SU-DHL-6 (cell line): ENCODE measurements at regions not wholly inside any gene's neighbourhood (a gene's known extent, or its start where the extent isn't known, plus 50 kb on each side); places are given as distances from the start of the nearest gene placed in this dataset.

Experiments
- H2AFZ ChIP-seq: fragments of 200-600 bp; sonication (generic); 2 replicates; pipeline ENCODE4 v1.6.1; 2014; ENCODE audit warnings: low read depth, mild to moderate bottlenecking, moderate library complexity, mixed read lengths, antibody characterized with exemption, low read length; ENCODE audit not compliant: severe bottlenecking
- H3F3A ChIP-seq: fragments of 200-600 bp; shearing (Covaris generic); 2 replicates; pipeline ENCODE4 v1.6.0; 2016; ENCODE audit warnings: antibody characterized with exemption, mild to moderate bottlenecking; ENCODE audit not compliant: insufficient read depth
- H3K27ac ChIP-seq: fragments of 200-600 bp; sonication (generic); 2 replicates; pipeline ENCODE4 v1.5.1; 2016; ENCODE audit warnings: low read depth, mild to moderate bottlenecking, low read length, moderate library complexity, mixed read lengths
- H3K27me3 ChIP-seq: fragments of 200-600 bp; sonication (generic), shearing (Covaris generic); 2 replicates; pipeline ENCODE4 v1.6.0; 2014; ENCODE audit warnings: mild to moderate bottlenecking, low read length
- H3K36me3 ChIP-seq: fragments of 200-600 bp; sonication (generic); 2 replicates; pipeline ENCODE4 v1.6.1; 2014; ENCODE audit warnings: mild to moderate bottlenecking, low read length, mixed read lengths
- H3K4me2 ChIP-seq: fragments of 300-600, 200-600 bp; shearing (Covaris generic), sonication (generic); 2 replicates; pipeline ENCODE4 v1.6.0; 2014; ENCODE audit warnings: low read length, low read depth, mild to moderate bottlenecking; ENCODE audit not compliant: poor library complexity, severe bottlenecking
- H3K4me3 ChIP-seq: fragments of 200-600 bp; sonication (generic); 2 replicates; pipeline ENCODE4 v1.5.1; 2014; ENCODE audit warnings: antibody characterized with exemption, low read length, mild to moderate bottlenecking, mixed read lengths; ENCODE audit not compliant: insufficient read depth, poor library complexity, severe bottlenecking
- H3K79me2 ChIP-seq: fragments of 200-600 bp; sonication (generic); 2 replicates; pipeline ENCODE4 v1.6.1; 2014; ENCODE audit warnings: mild to moderate bottlenecking, low read length, moderate library complexity; ENCODE audit not compliant: insufficient read depth
- H3K9ac ChIP-seq: fragments of 200-600 bp; sonication (generic); 2 replicates; pipeline ENCODE4 v1.7.0; 2014; ENCODE audit warnings: mild to moderate bottlenecking, low read length
- H3K9me2 ChIP-seq: fragments of 200-600 bp; sonication (generic); replicated peaks from 2 replicates; pipeline ENCODE4 v1.6.1; 2014; ENCODE audit warnings: low read length; ENCODE audit not compliant: insufficient read depth
- H3K9me3 ChIP-seq: fragments of 200-600 bp; sonication (generic); 2 replicates; pipeline ENCODE4 v1.6.1; 2014; ENCODE audit warnings: low read length, mixed read lengths; ENCODE audit not compliant: insufficient read depth
- H4K20me1 ChIP-seq: fragments of 200-600 bp; sonication (generic); 2 replicates; pipeline ENCODE4 v1.6.1; 2014; ENCODE audit warnings: low read depth, mild to moderate bottlenecking, antibody characterized with exemption, low read length, moderate library complexity, mixed read lengths
- CTCF ChIP-seq: fragments of 200-600 bp; sonication (generic); IDR thresholded peaks from one replicate; pipeline ENCODE4 v1.5.1; 2017; ENCODE audit warnings: antibody characterized with exemption, mild to moderate bottlenecking, low read length, moderate library complexity; ENCODE audit not compliant: insufficient read depth, poor library complexity, severe bottlenecking
- EZH2phosphoT487 ChIP-seq: fragments of 200-600 bp; sonication (generic), shearing (Covaris generic); conservative IDR thresholded peaks from 2 replicates; pipeline ENCODE4 v1.6.1; 2018; ENCODE audit warnings: mild to moderate bottlenecking, antibody characterized with exemption, low read length, moderate library complexity, mixed read lengths

- TF ChIP-seq CTCF = no peak
- no peak for TF ChIP-seq EZH2phosphoT487
- no peaks in the 10 kb centered on the region for H3K9me2 ChIP-seq
- H3K9ac ChIP-seq = no peak overlapping the region
- H3K27ac ChIP-seq = no peak overlapping the region
- no peak overlapping the region for H3K4me3 ChIP-seq
- no peaks in the 10 kb centered on the region for H3K9me3 ChIP-seq
- no peak overlapping the region for H3K4me2 ChIP-seq
- H3K36me3 ChIP-seq = no peaks in the 10 kb centered on the region
- no peaks in the 10 kb centered on the region for H3K27me3 ChIP-seq
- no peaks in the 10 kb centered on the region for H3K79me2 ChIP-seq
- no peak overlapping the region for H2AFZ ChIP-seq
- no peaks in the 10 kb centered on the region for H4K20me1 ChIP-seq
- H3F3A ChIP-seq = no peaks in the 10 kb centered on the region
Measured at GRCh38 chr7:56174346-56174874, 58.2 kb upstream of the NUPR2 start.
